Lung (tissue), 11 donors: ENCODE measurements at regions not wholly inside any gene's neighbourhood (a gene's known extent, or its start where the extent isn't known, plus 50 kb on each side); places are given as distances from the start of the nearest gene placed in this dataset.

ENCODE experiments used
- ATAC-seq: fragments of 200-7000 bp; cut with Tn5 transposase; one replicate; pipeline ENCODE4 v1.9.1; 2020; ENCODE audit warnings: moderate number of reproducible peaks; ENCODE audit not compliant: insufficient read depth, low FRiP score
- DNase-seq, 3 donors: peaks; one replicate each; pipeline ENCODE4 v3.0.0-alpha.2; 2013 to 2017
- H3K27ac ChIP-seq, 2 donors: one replicate each; pipeline ENCODE4 v1.5.1; 2013; ENCODE audit warnings: mild to moderate bottlenecking in 2 of 2, moderate library complexity in 2 of 2, control low read depth in 1 of 2, inconsistent platforms in 1 of 2, low read depth in 1 of 2, low read length in 1 of 2
- H3K27me3 ChIP-seq, 3 donors: one replicate each; pipeline ENCODE4 v1.5.1; 2013; ENCODE audit warnings: low read length in 2 of 3; ENCODE audit not compliant: control insufficient read depth in 3 of 3, insufficient read depth in 3 of 3
- H3K36me3 ChIP-seq, 4 donors: one replicate each; pipeline ENCODE4 v1.5.1; 2013; ENCODE audit warnings: low read length in 4 of 4, mild to moderate bottlenecking in 1 of 4, moderate library complexity in 1 of 4; ENCODE audit not compliant: control insufficient read depth in 4 of 4, insufficient read depth in 4 of 4
- H3K4me1 ChIP-seq, 5 donors: one replicate each; pipeline ENCODE4 v1.5.1; 2013; ENCODE audit warnings: low read length in 5 of 5, mild to moderate bottlenecking in 2 of 5, moderate library complexity in 1 of 5; ENCODE audit not compliant: control insufficient read depth in 5 of 5, insufficient read depth in 5 of 5
- H3K4me3 ChIP-seq: one replicate; pipeline ENCODE4 v1.5.1; 2013; ENCODE audit warnings: mild to moderate bottlenecking, control low read depth, moderate library complexity
- H3K9ac ChIP-seq, 2 donors: one replicate each; pipeline ENCODE4 v1.5.1; 2013; ENCODE audit warnings: low read length in 2 of 2, control low read depth in 1 of 2; ENCODE audit not compliant: insufficient read depth in 1 of 2
- H3K9me3 ChIP-seq, 4 donors: one replicate each; pipeline ENCODE4 v1.5.1; 2013; ENCODE audit warnings: low read length in 3 of 4, mild to moderate bottlenecking in 1 of 4, moderate library complexity in 1 of 4; ENCODE audit not compliant: control insufficient read depth in 4 of 4, insufficient read depth in 3 of 4
- CTCF ChIP-seq: IDR thresholded peaks from 2 replicates; pipeline ENCODE4 v1.5.1; 2012; ENCODE audit warnings: mild to moderate bottlenecking; ENCODE audit errors: control extremely low read depth, extremely low read depth
- WGBS, 2 donors: extraction: QIAGEN DNeasy Blood & Tissue Kit; methylation state at CpG; one replicate each; pipeline ENCODE4 v1.1.7; 2013; 5-methylcytosine and 5-hydroxymethylcytosine counted together
- donor health status: control.
- donor health status: control.
- donor health status: Bipolar disorder and iron deficiency.
- donor health status: healthy.
- donor health status: DM: yes; HTN: yes; CAD: no.

DNA sequence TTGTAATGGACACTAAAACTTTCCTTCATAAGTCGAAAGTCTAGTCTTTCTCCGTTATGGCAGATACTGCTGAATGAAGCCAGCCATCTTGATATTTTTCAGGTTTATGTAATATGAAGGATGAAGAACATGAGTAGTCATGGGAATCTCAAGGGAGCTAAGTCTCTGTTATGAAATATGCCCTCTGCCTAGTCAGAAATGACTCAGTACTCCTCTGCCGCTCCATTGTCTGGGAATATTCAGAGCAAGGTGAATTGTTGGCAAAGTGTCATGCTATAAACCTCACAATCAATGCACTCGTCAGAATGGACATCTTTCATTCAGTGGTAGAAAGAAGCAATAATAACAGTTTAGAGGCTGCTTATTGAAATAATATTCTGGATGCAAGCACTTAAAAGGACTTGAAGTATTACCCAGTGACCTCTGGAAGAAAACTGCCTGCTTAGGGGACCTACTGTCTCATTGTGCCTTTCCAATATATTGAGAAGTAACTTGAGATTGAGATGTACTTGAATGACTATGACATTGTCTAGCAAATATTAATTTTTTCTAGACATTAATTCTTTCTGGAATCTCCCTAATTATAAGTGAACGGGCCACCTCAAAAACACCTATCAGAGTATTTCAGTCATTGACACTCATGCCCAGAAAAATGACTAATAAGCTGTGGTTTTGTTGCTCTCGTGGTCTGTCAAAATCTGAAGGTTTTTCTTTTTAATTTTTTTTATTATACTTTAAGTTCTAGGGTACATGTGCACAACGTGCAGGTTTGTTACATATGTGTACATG is 1011.5 kb upstream of the ACO1 start:
- Histone ChIP-seq H3K9me3 (no peaks in the 10 kb centered on the region), H3K4me1 (no peaks in the 10 kb centered on the region), H3K27me3 (no peaks in the 10 kb centered on the region), H3K36me3 (no peaks in the 10 kb centered on the region), H3K27ac (no peak overlapping the region), H3K4me3 (no peak overlapping the region), H3K9ac (no peak overlapping the region)
- no peak for TF ChIP-seq CTCF
- ATAC-seq (no peak), DNase-seq (no peak)
- 89% methylated on average over 7 of the region's 7 CpGs for WGBS, 2 donors

GRCh38 chr9:31377358-31377757 is 1007.1 kb upstream of the ACO1 start:
- Histone ChIP-seq H3K27me3 (no peaks in the 10 kb centered on the region), H3K36me3 (no peaks in the 10 kb centered on the region), H3K4me3 (no peak overlapping the region), H3K9ac (no peak overlapping the region), H3K9me3 (no peaks in the 10 kb centered on the region), H3K4me1 (no peaks in the 10 kb centered on the region), H3K27ac (no peak overlapping the region)
- no peak for DNase-seq
- WGBS, 2 donors = 83 to 85% methylated on average over 4 of the region's 4 CpGs
- no peak for ATAC-seq
- no peak for TF ChIP-seq CTCF

- H3K9ac ChIP-seq = no peak overlapping the region
- TF ChIP-seq CTCF = no peak
- ATAC-seq (no peak), DNase-seq (no peak)
- 88 to 92% methylated on average over 1 of the region's 1 CpG for WGBS, 2 donors
- H3K4me1 ChIP-seq = peaks cover 0 to 2% (median 0%) of the 10 kb centered on the region in 5 donors
- no peak overlapping the region for H3K27ac ChIP-seq
- H3K9me3 ChIP-seq = no peaks in the 10 kb centered on the region
- H3K4me3 ChIP-seq = no peak overlapping the region
- no peaks in the 10 kb centered on the region for H3K36me3 ChIP-seq
- no peaks in the 10 kb centered on the region for H3K27me3 ChIP-seq
These were observed 995.8 kb upstream of the ACO1 start for GRCh38 chr9:31388660-31389059.

GRCh38 chr9:31389075-31389474 is 995.4 kb upstream of the ACO1 start:
- no peaks in the 10 kb centered on the region for H3K27me3 ChIP-seq
- 77 to 83% methylated on average over 3 of the region's 3 CpGs for WGBS, 2 donors
- no peak for TF ChIP-seq CTCF
- H3K9ac ChIP-seq = no peak overlapping the region
- H3K36me3 ChIP-seq = no peaks in the 10 kb centered on the region
- H3K4me1 ChIP-seq = peaks cover 0 to 5% (median 0%) of the 10 kb centered on the region in 5 donors
- DNase-seq (no peak), ATAC-seq (no peak)
- no peak overlapping the region for H3K4me3 ChIP-seq
- H3K9me3 ChIP-seq = no peaks in the 10 kb centered on the region
- H3K27ac ChIP-seq = no peak overlapping the region
